Gastrocnemius medialis (tissue), 4 donors: ENCODE measurements at regions not wholly inside any gene's neighbourhood (a gene's known extent, or its start where the extent isn't known, plus 50 kb on each side); places are given as distances from the start of the nearest gene placed in this dataset.

Experiments
- ATAC-seq, 2 donors: fragments of 150-250 bp; one replicate each; pipeline ENCODE4 v1.9.1; 2016
- DNase-seq, 2 donors: peaks; one replicate each; pipeline ENCODE4 v3.0.0-alpha.2; 2019
- H3K27ac ChIP-seq, 4 donors: fragments of 200-600 bp; sonication (generic); 1 replicate in 1 of 4; 2 replicates in 3 of 4; pipeline ENCODE4 v1.5.1; 2016 to 2018; ENCODE audit warnings: mild to moderate bottlenecking in 2 of 4, moderate library complexity in 1 of 4
- H3K27me3 ChIP-seq, 3 donors: fragments of 200-600 bp; sonication (generic) in 2 of 3; 1 replicate in 1 of 3; 2 replicates in 2 of 3; pipeline versions ENCODE4 v1.5.1 to v1.6.0; 2016 to 2019; ENCODE audit warnings: mild to moderate bottlenecking in 1 of 3, moderate library complexity in 1 of 3
- H3K36me3 ChIP-seq, 2 donors: fragments of 200-600 bp; sonication (generic) in 1 of 2; one replicate each; pipeline ENCODE4 v1.5.1; 2017 to 2018
- H3K4me1 ChIP-seq, 2 donors: fragments of 200-600 bp; sonication (generic) in 1 of 2; one replicate each; pipeline ENCODE4 v1.5.1; 2016 to 2017; ENCODE audit warnings: mild to moderate bottlenecking in 2 of 2
- H3K4me3 ChIP-seq, 4 donors: fragments of 200-600 bp; sonication (generic) in 3 of 4; 1 replicate in 1 of 4; 2 replicates in 3 of 4; pipeline ENCODE4 v1.5.1; 2016 to 2019; ENCODE audit warnings: mild to moderate bottlenecking in 2 of 4
- H3K9me3 ChIP-seq, 3 donors: fragments of 200-600 bp; sonication (generic) in 2 of 3; 1 replicate in 1 of 3; 2 replicates in 2 of 3; pipeline ENCODE4 v1.5.1; 2016 to 2019
- CTCF ChIP-seq, 5 experiments: fragments of 450-650 bp in 3 of 5; fragments of 200-600 bp in 2 of 5; sonication (generic) in 2 of 5; IDR thresholded peaks in 4 of 5; conservative IDR thresholded peaks in 1 of 5; 1 replicate in 4 of 5; 2 replicates in 1 of 5; pipeline ENCODE4 v1.5.1; 2016 to 2019; ENCODE audit warnings: antibody characterized with exemption in 5 of 5, mild to moderate bottlenecking in 3 of 5, moderate library complexity in 3 of 5
- POLR2A ChIP-seq, 2 donors: fragments of 450-650 bp; IDR thresholded peaks; one replicate each; pipeline ENCODE4 v1.6.1; 2017; ENCODE audit warnings: antibody characterized with exemption in 2 of 2, mild to moderate bottlenecking in 2 of 2, moderate library complexity in 2 of 2
- in situ Hi-C, 4 donors: fragments of 200-750 bp; cut with MboI; loops; one replicate each; pipeline versions ENCODE4 v1.15.0 to v1.8.0; 2017; ENCODE audit warnings: low sequenced_read_pairs in 4 of 4
- intact Hi-C: fragments of 100-400 bp; cut with DNase I; formaldehyde crosslinking; loops from one replicate; pipeline ENCODE4 v1.15.1; 2023; ENCODE audit warnings: low total_unique reads

- TF ChIP-seq CTCF (IDR thresholded peaks at IDR 0.05 in 4 of 5, conservative IDR thresholded peaks at IDR 0.05 in 1 of 5): no peak
- no peak for TF ChIP-seq POLR2A (IDR thresholded peaks at IDR 0.05)
- DNase-seq (no peak), ATAC-seq (no peak)
- no peak overlapping the region for H3K4me3 ChIP-seq
- H3K9me3 ChIP-seq: no peaks in the 10 kb centered on the region
- no peak overlapping the region for H3K27ac ChIP-seq
- intact Hi-C loops (no loop called here), in situ Hi-C loops (loop anchor here in 1 of 4 donors (25.0 kb wide), 1 partner anchor 353 kb away; no protein-coding TSS in a partner anchor)
- H3K27me3 ChIP-seq: no peaks in the 10 kb centered on the region
- no peaks in the 10 kb centered on the region for H3K36me3 ChIP-seq
- no peaks in the 10 kb centered on the region for H3K4me1 ChIP-seq
Observed at GRCh38 chr7:114859477-114859876, 62.4 kb upstream of the MDFIC start.

- in situ Hi-C loops: loop anchor here in 2 of 4 donors (10.0 to 25.0 kb wide), 2 partner anchors 352 to 355 kb away; no protein-coding TSS in a partner anchor
- Histone ChIP-seq H3K27me3 (no peaks in the 10 kb centered on the region), H3K4me1 (no peaks in the 10 kb centered on the region), H3K9me3 (no peaks in the 10 kb centered on the region), H3K4me3 (no peak overlapping the region), H3K36me3 (no peaks in the 10 kb centered on the region), H3K27ac (no peak overlapping the region)
- no peak for DNase-seq
- no peak for TF ChIP-seq POLR2A (IDR thresholded peaks at IDR 0.05)
- TF ChIP-seq CTCF (IDR thresholded peaks at IDR 0.05 in 4 of 5, conservative IDR thresholded peaks at IDR 0.05 in 1 of 5): no peak
- intact Hi-C loops: loop anchor here (10.0 kb wide), 1 partner anchor 365 kb away; no protein-coding TSS in a partner anchor
- ATAC-seq: no peak
Observed at GRCh38 chr7:114860206-114860605, 61.7 kb upstream of the MDFIC start.

- TF ChIP-seq CTCF (IDR thresholded peaks at IDR 0.05 in 4 of 5, conservative IDR thresholded peaks at IDR 0.05 in 1 of 5) (no peak), POLR2A (IDR thresholded peaks at IDR 0.05) (no peak)
- DNase-seq (no peak), ATAC-seq (no peak)
- no peaks in the 10 kb centered on the region for H3K36me3 ChIP-seq
- no peaks in the 10 kb centered on the region for H3K27me3 ChIP-seq
- H3K4me3 ChIP-seq: no peak overlapping the region
- no peaks in the 10 kb centered on the region for H3K4me1 ChIP-seq
- intact Hi-C loops: loop anchor here (10.0 kb wide), 1 partner anchor 362 kb away; no protein-coding TSS in a partner anchor
- in situ Hi-C loops: loop anchor here in 2 of 4 donors (10.0 to 25.0 kb wide), 2 partner anchors 350 to 352 kb away; no protein-coding TSS in a partner anchor
- H3K9me3 ChIP-seq: no peaks in the 10 kb centered on the region
- no peak overlapping the region for H3K27ac ChIP-seq
Observed at GRCh38 chr7:114862406-114862805, 59.5 kb upstream of the MDFIC start.

GRCh38 chr7:114864278-114864677 is 57.6 kb upstream of the MDFIC start:
- ATAC-seq (no peak), DNase-seq (no peak)
- Histone ChIP-seq H3K36me3 (no peaks in the 10 kb centered on the region), H3K27me3 (no peaks in the 10 kb centered on the region), H3K4me3 (no peak overlapping the region), H3K9me3 (no peaks in the 10 kb centered on the region), H3K27ac (no peak overlapping the region), H3K4me1 (no peaks in the 10 kb centered on the region)
- intact Hi-C loops: loop anchor here (10.0 kb wide), 1 partner anchor 361 kb away; no protein-coding TSS in a partner anchor
- in situ Hi-C loops: loop anchor here in 2 of 4 donors (10.0 to 25.0 kb wide), 2 partner anchors 348 to 351 kb away; no protein-coding TSS in a partner anchor
- TF ChIP-seq CTCF (IDR thresholded peaks at IDR 0.05 in 4 of 5, conservative IDR thresholded peaks at IDR 0.05 in 1 of 5): no peak
- no peak for TF ChIP-seq POLR2A (IDR thresholded peaks at IDR 0.05)
